ENCODE measurements at regions not wholly inside any gene's neighbourhood (a gene's known extent, or its start where the extent isn't known, plus 50 kb on each side); places are given as distances from the start of the nearest gene placed in this dataset.

DNA sequence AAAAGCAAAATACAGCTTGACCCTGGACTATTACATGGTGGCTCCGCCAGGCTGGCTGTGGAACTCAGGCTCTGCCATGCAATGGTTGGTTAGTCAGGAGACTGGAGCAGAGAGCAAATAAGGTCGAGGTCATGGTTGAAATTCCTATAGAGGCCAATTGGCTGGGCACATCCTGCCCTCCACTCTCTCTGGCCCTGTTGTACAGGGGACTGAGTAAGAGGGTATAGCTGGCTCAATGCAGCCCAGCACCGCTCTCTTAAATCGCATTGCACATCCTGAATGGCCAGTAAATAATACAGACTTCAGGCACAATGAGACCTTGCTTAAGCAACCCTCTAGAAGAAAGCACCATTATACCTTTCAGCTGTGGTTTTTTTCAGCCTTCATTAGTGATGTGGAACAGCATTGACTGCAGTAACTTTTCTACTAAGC, 59.3 kb upstream of the PPP2R5A start:
- TF ChIP-seq CTCF (IDR thresholded peaks at IDR 0.05): no peak
- TF ChIP-seq, protein P1, sequence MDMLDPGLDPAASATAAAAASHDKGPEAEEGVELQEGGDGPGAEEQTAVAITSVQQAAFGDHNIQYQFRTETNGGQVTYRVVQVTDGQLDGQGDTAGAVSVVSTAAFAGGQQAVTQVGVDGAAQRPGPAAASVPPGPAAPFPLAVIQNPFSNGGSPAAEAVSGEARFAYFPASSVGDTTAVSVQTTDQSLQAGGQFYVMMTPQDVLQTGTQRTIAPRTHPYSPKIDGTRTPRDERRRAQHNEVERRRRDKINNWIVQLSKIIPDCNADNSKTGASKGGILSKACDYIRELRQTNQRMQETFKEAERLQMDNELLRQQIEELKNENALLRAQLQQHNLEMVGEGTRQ (IDR thresholded peaks at IDR 0.05; ENCODE audit: borderline replicate concordance, low read depth, low read length): no peak
- TF ChIP-seq SMC3 (IDR thresholded peaks at IDR 0.05; ENCODE audit: low read depth, low read length): no peak
- no peak for TF ChIP-seq YY1 (IDR thresholded peaks at IDR 0.05; ENCODE audit: low read depth)
- no peak for TF ChIP-seq NFIC (IDR thresholded peaks at IDR 0.05; ENCODE audit: borderline replicate concordance)
- no peak for TF ChIP-seq JUND (IDR thresholded peaks at IDR 0.05)
- no peak for TF ChIP-seq GABPA (IDR thresholded peaks at IDR 0.05; ENCODE audit: low read depth)
- no peak for TF ChIP-seq TCF12 (IDR thresholded peaks at IDR 0.05)

Measured in SK-N-SH (cell line).